Stomach (tissue), 8 donors: ENCODE measurements at regions not wholly inside any gene's neighbourhood (a gene's known extent, or its start where the extent isn't known, plus 50 kb on each side); places are given as distances from the start of the nearest gene placed in this dataset.

Source experiments
- DNase-seq, 2 donors: peaks; one replicate each; pipeline versions ENCODE4 v3.0.0 to v3.0.0-alpha.2; 2013 to 2019
- H3K27ac ChIP-seq, 5 donors: fragments of 200-600 bp in 4 of 5; sonication (generic) in 4 of 5; one replicate each; pipeline ENCODE4 v1.5.1; 2013 to 2019; ENCODE audit warnings: mild to moderate bottlenecking in 1 of 5, moderate library complexity in 1 of 5
- H3K27me3 ChIP-seq, 3 donors: fragments of 200-600 bp; sonication (generic); one replicate each; pipeline ENCODE4 v1.5.1; 2017 to 2019; ENCODE audit warnings: mixed run types in 1 of 3
- H3K36me3 ChIP-seq, 4 donors: fragments of 200-600 bp; sonication (generic); 1 replicate in 3 of 4; 2 replicates in 1 of 4; pipeline ENCODE4 v1.5.1; 2016 to 2019
- H3K4me1 ChIP-seq, 4 donors: fragments of 200-600 bp; sonication (generic); one replicate each; pipeline ENCODE4 v1.5.1; 2016 to 2019
- H3K4me3 ChIP-seq, 4 donors: fragments of 200-600 bp; sonication (generic) in 3 of 4; one replicate each; pipeline ENCODE4 v1.5.1; 2016 to 2019; ENCODE audit warnings: mild to moderate bottlenecking in 1 of 4
- H3K9me3 ChIP-seq, 4 donors: fragments of 200-600 bp; sonication (generic); one replicate each; pipeline ENCODE4 v1.5.1; 2016 to 2019
- CTCF ChIP-seq, 7 experiments: fragments of 450-650 bp in 4 of 7; fragments of 200-600 bp in 3 of 7; sonication (generic) in 3 of 7; IDR thresholded peaks; one replicate each; pipeline ENCODE4 v1.5.1; 2016 to 2019; ENCODE audit warnings: antibody characterized with exemption in 7 of 7, control low read depth in 2 of 7, mild to moderate bottlenecking in 1 of 7
- EP300 ChIP-seq: sonication (generic); formaldehyde crosslinking; IDR thresholded peaks from one replicate; pipeline ENCODE4 v1.6.1; 2017; ENCODE audit warnings: antibody characterized with exemption
- POLR2A ChIP-seq, 4 donors: fragments of 450-650 bp; IDR thresholded peaks; one replicate each; pipeline ENCODE4 v1.6.1; 2016; ENCODE audit warnings: antibody characterized with exemption in 4 of 4, control low read depth in 2 of 4, mild to moderate bottlenecking in 1 of 4, moderate library complexity in 1 of 4
- POLR2AphosphoS5 ChIP-seq, 3 donors: sonication (generic); formaldehyde crosslinking; IDR thresholded peaks; one replicate each; pipeline ENCODE4 v1.6.1; 2016; ENCODE audit warnings: antibody characterized with exemption in 3 of 3
- WGBS, 5 donors: extraction: QIAGEN DNeasy Blood & Tissue Kit in 3 of 5; methylation state at CpG; one replicate each; pipeline versions ENCODE4 v1.1.5 to v1.1.7; 2013 to 2018; 5-methylcytosine and 5-hydroxymethylcytosine counted together
- intact Hi-C: fragments of 100-400 bp; cut with DNase I; formaldehyde crosslinking; loops from one replicate; pipeline ENCODE4 v1.15.1; 2023; ENCODE audit warnings: low total_unique reads
- donor health status: healthy with polysubstance abuse.
- donor health status: Bipolar disorder and iron deficiency.
- donor health status: healthy.

- H3K4me1 ChIP-seq: no peaks in the 10 kb centered on the region
- no peaks in the 10 kb centered on the region for H3K36me3 ChIP-seq
- DNase-seq: no peak
- intact Hi-C loops: no loop called here
- TF ChIP-seq POLR2AphosphoS5 (IDR thresholded peaks at IDR 0.05) (no peak), CTCF (IDR thresholded peaks at IDR 0.05) (no peak), POLR2A (IDR thresholded peaks at IDR 0.05) (no peak), EP300 (no peak)
- 69 to 94% (median 88%) methylated on average over 2 of the region's 2 CpGs for WGBS, 5 donors
- no peak overlapping the region for H3K27ac ChIP-seq
- no peak overlapping the region for H3K4me3 ChIP-seq
- H3K27me3 ChIP-seq: no peaks in the 10 kb centered on the region
- H3K9me3 ChIP-seq: no peaks in the 10 kb centered on the region
These were observed 1110.4 kb downstream of the XPNPEP1 start for GRCh38 chr10:108812906-108813305.

GRCh38 chr10:108812296-108812695, 1111.0 kb downstream of the XPNPEP1 start:
- Histone ChIP-seq H3K4me3 (no peak overlapping the region), H3K27ac (no peak overlapping the region), H3K36me3 (no peaks in the 10 kb centered on the region), H3K9me3 (no peaks in the 10 kb centered on the region), H3K4me1 (no peaks in the 10 kb centered on the region), H3K27me3 (no peaks in the 10 kb centered on the region)
- 63 to 78% (median 72%) methylated on average over 1 of the region's 1 CpG for WGBS, 5 donors
- intact Hi-C loops: no loop called here
- no peak for TF ChIP-seq POLR2A (IDR thresholded peaks at IDR 0.05)
- TF ChIP-seq CTCF (IDR thresholded peaks at IDR 0.05): no peak
- no peak for TF ChIP-seq EP300
- TF ChIP-seq POLR2AphosphoS5 (IDR thresholded peaks at IDR 0.05): no peak
- no peak for DNase-seq

GRCh38 chr10:108808228-108808627, 1115.1 kb downstream of the XPNPEP1 start:
- Histone ChIP-seq H3K27ac (no peak overlapping the region), H3K4me3 (no peak overlapping the region), H3K4me1 (no peaks in the 10 kb centered on the region), H3K36me3 (no peaks in the 10 kb centered on the region), H3K27me3 (no peaks in the 10 kb centered on the region), H3K9me3 (no peaks in the 10 kb centered on the region)
- 38 to 54% (median 51%) methylated on average over 2 of the region's 2 CpGs for WGBS, 5 donors
- intact Hi-C loops: no loop called here
- TF ChIP-seq CTCF (IDR thresholded peaks at IDR 0.05): no peak
- TF ChIP-seq POLR2AphosphoS5 (IDR thresholded peaks at IDR 0.05): no peak
- TF ChIP-seq EP300: no peak
- no peak for TF ChIP-seq POLR2A (IDR thresholded peaks at IDR 0.05)
- no peak for DNase-seq

GRCh38 chr10:108801775-108802517, 1121.4 kb downstream of the XPNPEP1 start:
- TF ChIP-seq EP300 (no peak), POLR2AphosphoS5 (IDR thresholded peaks at IDR 0.05) (no peak), CTCF (IDR thresholded peaks at IDR 0.05) (no peak), POLR2A (IDR thresholded peaks at IDR 0.05) (no peak)
- intact Hi-C loops: no loop called here
- no peaks in the 10 kb centered on the region for H3K36me3 ChIP-seq
- H3K27me3 ChIP-seq: no peaks in the 10 kb centered on the region
- no peaks in the 10 kb centered on the region for H3K4me1 ChIP-seq
- no peak overlapping the region for H3K27ac ChIP-seq
- no peaks in the 10 kb centered on the region for H3K9me3 ChIP-seq
- H3K4me3 ChIP-seq: no peak overlapping the region
- no peak for DNase-seq
